Caco-2 (cell line): ENCODE measurements at regions not wholly inside any gene's neighbourhood (a gene's known extent, or its start where the extent isn't known, plus 50 kb on each side); places are given as distances from the start of the nearest gene placed in this dataset.

Experiments
- BruUV-seq: library from RNA; stranded (reverse); fragments of 400-500 nt; replicated peaks from 2 replicates; lab custom pipeline; 2021; lab: Mats Ljungman, UMichigan
- CTCF ChIA-PET: fragments of 300-600 bp; sonication (Branson Sonifier 250); formaldehyde crosslinking; loops from one replicate; lab custom pipeline; 2022; ENCODE audit warnings: antibody characterized with exemption; lab: Charles Lee
- POLR2A ChIA-PET: fragments of 300-600 bp; sonication (Branson Sonifier 250); formaldehyde crosslinking; loops from one replicate; lab custom pipeline; 2022; ENCODE audit warnings: antibody characterized with exemption; lab: Charles Lee
- DNase-seq, 2 experiments: peaks; one replicate each; pipeline versions ENCODE4 v3.0.0 to v3.0.0-alpha.2; 2020 to 2022
- H3K27me3 ChIP-seq: replicated peaks from 2 replicates; pipeline ENCODE4 v1.6.0; 2011; ENCODE audit warnings: low read length; ENCODE audit not compliant: control insufficient read depth, insufficient read depth
- H3K36me3 ChIP-seq: 2 replicates; pipeline ENCODE4 v1.5.1; 2011; ENCODE audit warnings: low read length; ENCODE audit not compliant: control insufficient read depth, insufficient read depth
- H3K4me1 ChIP-seq: fragments of 250-450 bp; sonication (Bioruptor Pico); 2 replicates; pipeline ENCODE4 v1.5.1; 2020; ENCODE audit warnings: mild to moderate bottlenecking
- H3K4me3 ChIP-seq: 2 replicates; pipeline ENCODE4 v1.5.1; 2011; ENCODE audit warnings: low read depth, mild to moderate bottlenecking, control low read depth, low read length
- H3K9me3 ChIP-seq: fragments of 250-450 bp; sonication (Bioruptor Pico); 2 replicates; pipeline ENCODE4 v1.5.1; 2020; ENCODE audit warnings: mild to moderate bottlenecking, moderate library complexity
- H3K27ac Mint-ChIP-seq: one replicate; pipeline ENCODE4 v1.8.0; 2022; ENCODE audit warnings: mixed read lengths; ENCODE audit not compliant: unreplicated experiment
- H3K27me3 Mint-ChIP-seq: one replicate; pipeline ENCODE4 v1.8.0; 2022; ENCODE audit warnings: mixed read lengths; ENCODE audit not compliant: insufficient read depth, unreplicated experiment
- H3K36me3 Mint-ChIP-seq: one replicate; pipeline ENCODE4 v1.8.0; 2022; ENCODE audit warnings: mild to moderate bottlenecking, mixed read lengths; ENCODE audit not compliant: insufficient read depth, unreplicated experiment
- H3K4me1 Mint-ChIP-seq: one replicate; pipeline ENCODE4 v1.8.0; 2022; ENCODE audit warnings: low read depth, mixed read lengths; ENCODE audit not compliant: unreplicated experiment
- H3K4me3 Mint-ChIP-seq: one replicate; pipeline ENCODE4 v1.8.0; 2022; ENCODE audit warnings: mild to moderate bottlenecking, moderate library complexity, mixed read lengths; ENCODE audit not compliant: unreplicated experiment
- H3K9me3 Mint-ChIP-seq: one replicate; pipeline ENCODE4 v1.8.0; 2022; ENCODE audit warnings: mixed read lengths; ENCODE audit not compliant: unreplicated experiment
- CTCF ChIP-seq, 2 experiments: fragments of 200-600 bp in 1 of 2; IDR thresholded peaks; 1 replicate in 1 of 2; 2 replicates in 1 of 2; pipeline versions ENCODE4 v1.5.1 to v1.8.0; 2011 to 2022; ENCODE audit warnings: antibody characterized with exemption in 1 of 2, control low read depth in 1 of 2, inconsistent platforms in 1 of 2, low read depth in 1 of 2, low read length in 1 of 2, mild to moderate bottlenecking in 1 of 2, moderate library complexity in 1 of 2; ENCODE audit not compliant: insufficient read depth in 1 of 2, severe bottlenecking in 1 of 2, unreplicated experiment in 1 of 2
- intact Hi-C: fragments of 100-400 bp; cut with micrococcal nuclease; formaldehyde crosslinking; loops from one replicate; pipeline ENCODE4 v1.10.0; 2022; ENCODE audit not compliant: unreplicated experiment

DNA sequence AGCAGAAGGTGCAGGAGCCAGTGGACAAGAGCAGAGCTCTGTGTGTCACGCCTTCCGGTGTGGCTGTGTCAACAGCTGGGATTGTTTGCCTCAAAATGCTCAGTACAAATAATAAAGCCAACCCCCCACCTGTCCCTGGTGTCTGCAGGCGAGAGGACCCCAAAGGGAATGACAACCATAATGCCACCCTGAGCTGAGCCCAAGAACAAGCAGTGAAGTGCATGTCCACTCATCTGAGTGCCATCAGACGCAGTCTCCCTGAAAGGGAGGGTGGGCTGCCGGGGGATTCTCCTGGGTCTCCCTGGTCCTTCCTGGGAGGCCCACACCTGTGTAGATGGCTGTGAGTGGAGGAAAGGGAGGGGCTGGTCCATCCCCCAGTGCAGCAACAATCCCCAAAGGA is 328.8 kb upstream of the IRX1 start:
- POLR2A ChIA-PET: no interaction called here
- no peaks in the 10 kb centered on the region for H3K9me3 ChIP-seq

GRCh38 chr5:3265936-3266335 is 329.7 kb upstream of the IRX1 start:
- H3K27me3 Mint-ChIP-seq: no peaks in the 10 kb centered on the region
- TF ChIP-seq CTCF (IDR thresholded peaks at IDR 0.05; ENCODE audit: insufficient read depth in 1 of 2, low read depth in 1 of 2, low read length in 1 of 2, severe bottlenecking in 1 of 2, unreplicated experiment in 1 of 2): no peak
- Histone ChIP-seq H3K36me3 (no peaks in the 10 kb centered on the region), H3K4me3 (no peak overlapping the region), H3K27me3 (no peaks in the 10 kb centered on the region), H3K4me1 (no peaks in the 10 kb centered on the region), H3K9me3 (no peaks in the 10 kb centered on the region)
- no peaks in the 10 kb centered on the region for H3K36me3 Mint-ChIP-seq
- DNase-seq: no peak
- H3K27ac Mint-ChIP-seq: no peak overlapping the region
- CTCF ChIA-PET: no interaction called here
- no TSS peak for BruUV-seq
- intact Hi-C loops: no loop called here
- H3K9me3 Mint-ChIP-seq: peaks cover 15% of the 10 kb centered on the region
- POLR2A ChIA-PET: no interaction called here
- H3K4me3 Mint-ChIP-seq: no peak overlapping the region
- no peaks in the 10 kb centered on the region for H3K4me1 Mint-ChIP-seq

More for the DNA sequence above, 328.8 kb upstream of the IRX1 start:
- Mint-ChIP-seq H3K4me1 (no peaks in the 10 kb centered on the region), H3K27me3 (no peaks in the 10 kb centered on the region), H3K9me3 (peaks cover 6% of the 10 kb centered on the region), H3K4me3 (no peak overlapping the region), H3K27ac (no peak overlapping the region), H3K36me3 (no peaks in the 10 kb centered on the region)
- no TSS peak for BruUV-seq
- no peaks in the 10 kb centered on the region for H3K27me3 ChIP-seq
- no peak overlapping the region for H3K4me3 ChIP-seq
- H3K4me1 ChIP-seq: no peaks in the 10 kb centered on the region
- DNase-seq: no peak
- TF ChIP-seq CTCF (IDR thresholded peaks at IDR 0.05; ENCODE audit: insufficient read depth in 1 of 2, low read depth in 1 of 2, low read length in 1 of 2, severe bottlenecking in 1 of 2, unreplicated experiment in 1 of 2): no peak
- CTCF ChIA-PET: no interaction called here
- no peaks in the 10 kb centered on the region for H3K36me3 ChIP-seq
- intact Hi-C loops: no loop called here

DNA sequence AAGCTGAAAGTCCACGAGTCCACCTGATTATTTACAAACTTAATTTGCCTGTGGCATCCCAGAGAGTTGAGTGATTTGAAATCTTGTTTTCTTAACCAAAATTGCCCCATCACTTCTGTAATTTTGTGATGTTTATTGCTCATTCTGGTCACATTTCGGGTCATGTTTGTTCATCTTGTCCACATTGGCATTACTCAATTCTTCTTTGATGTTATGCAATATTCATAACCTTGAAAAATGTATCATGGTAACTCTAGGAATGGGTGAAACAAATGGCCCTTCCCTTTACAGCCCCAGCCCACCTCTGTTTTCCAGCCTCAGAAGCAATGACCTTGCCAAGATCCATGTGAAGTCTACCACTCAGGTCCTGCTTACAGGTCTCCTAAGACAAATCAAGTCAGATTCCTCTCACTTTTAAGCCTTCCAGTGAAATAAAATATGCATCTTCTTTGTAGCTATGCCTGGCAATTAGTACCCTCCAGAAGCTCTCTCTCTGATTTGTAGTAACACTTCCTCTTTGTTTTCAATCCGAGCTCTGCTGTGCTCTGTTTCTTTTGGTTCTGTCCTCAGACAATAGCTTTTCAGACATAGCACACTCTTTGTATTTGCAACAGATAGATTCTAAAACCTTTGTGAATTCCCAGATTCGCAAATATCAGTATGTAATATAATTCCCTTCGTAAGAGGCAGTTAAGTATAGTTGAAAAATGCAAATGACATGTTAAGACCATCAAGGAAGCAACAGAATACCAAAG is 330.3 kb upstream of the IRX1 start:
- Histone ChIP-seq H3K27me3 (no peaks in the 10 kb centered on the region), H3K36me3 (no peaks in the 10 kb centered on the region), H3K4me1 (no peaks in the 10 kb centered on the region), H3K9me3 (no peaks in the 10 kb centered on the region), H3K4me3 (no peak overlapping the region)
- DNase-seq: no peak
- H3K36me3 Mint-ChIP-seq: no peaks in the 10 kb centered on the region
- H3K27me3 Mint-ChIP-seq: no peaks in the 10 kb centered on the region
- POLR2A ChIA-PET: no interaction called here
- BruUV-seq: no TSS peak
- H3K27ac Mint-ChIP-seq: no peak overlapping the region
- no peak overlapping the region for H3K4me3 Mint-ChIP-seq
- no peak for TF ChIP-seq CTCF (IDR thresholded peaks at IDR 0.05; ENCODE audit: insufficient read depth in 1 of 2, low read depth in 1 of 2, low read length in 1 of 2, severe bottlenecking in 1 of 2, unreplicated experiment in 1 of 2)
- no peaks in the 10 kb centered on the region for H3K4me1 Mint-ChIP-seq
- CTCF ChIA-PET: no interaction called here
- intact Hi-C loops: no loop called here
- H3K9me3 Mint-ChIP-seq: peaks cover 19% of the 10 kb centered on the region
